Stimulated activated CD4-positive, alpha-beta T cell treated with anti-CD3 and anti-CD28 coated beads, Interleukin-12 subunit alpha, Interleukin-12 subunit beta, amount 100 ng/mL, for 48 hours (primary cell): ENCODE measurements at regions not wholly inside any gene's neighbourhood (a gene's known extent, or its start where the extent isn't known, plus 50 kb on each side); places are given as distances from the start of the nearest gene placed in this dataset.
"Not testable (repeated sequence)": the region's sequence is repeated elsewhere in the genome, so short reads cannot be mapped to it uniquely, and the experiment has no call there.

ENCODE experiments used
- DNase-seq, 3 donors: peaks; one replicate each; pipeline ENCODE4 v3.0.0-alpha.2; 2020; ENCODE audit warnings: low read depth in 2 of 3, low spot score in 1 of 3

DNA sequence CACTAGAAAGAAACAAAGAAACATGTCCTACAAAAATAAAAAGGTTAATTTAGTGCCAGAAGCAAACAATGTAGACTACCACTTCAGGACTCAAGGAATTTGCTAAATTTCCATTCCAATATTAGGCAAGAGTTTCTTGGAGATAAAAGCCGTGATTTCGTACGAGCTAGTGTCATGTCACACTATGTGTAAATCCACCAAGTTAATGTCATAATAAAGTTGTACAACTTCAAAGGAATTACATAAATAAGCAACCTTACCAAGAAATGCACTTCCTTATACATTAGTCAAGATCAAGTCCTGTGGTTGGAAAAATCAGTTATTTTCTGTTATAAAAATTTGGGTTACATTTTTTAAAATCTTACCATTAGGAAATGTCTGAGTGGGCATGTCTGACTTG is 1222.8 kb downstream of the GALC start:
- DNase-seq, result no peak

DNA sequence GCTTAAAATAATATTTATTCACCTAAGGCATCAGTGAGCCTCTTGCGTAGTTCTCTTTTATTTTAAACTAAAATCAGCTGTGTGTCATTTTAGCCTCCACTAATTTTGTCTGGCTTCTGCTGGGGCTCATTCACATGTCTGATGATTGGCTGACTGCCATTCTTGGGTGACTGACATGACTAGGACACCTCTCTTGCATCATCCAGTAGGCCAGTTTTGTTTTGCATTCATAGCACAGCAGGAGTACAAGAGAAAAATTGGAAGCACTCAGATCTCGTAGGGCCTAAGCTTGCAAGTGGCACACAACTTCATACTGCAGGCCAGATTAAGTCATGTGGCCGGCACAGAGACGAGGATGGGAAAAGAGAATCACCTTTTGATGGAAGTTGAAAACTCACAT is 1226.5 kb downstream of the GALC start:
- no peak for DNase-seq

DNA sequence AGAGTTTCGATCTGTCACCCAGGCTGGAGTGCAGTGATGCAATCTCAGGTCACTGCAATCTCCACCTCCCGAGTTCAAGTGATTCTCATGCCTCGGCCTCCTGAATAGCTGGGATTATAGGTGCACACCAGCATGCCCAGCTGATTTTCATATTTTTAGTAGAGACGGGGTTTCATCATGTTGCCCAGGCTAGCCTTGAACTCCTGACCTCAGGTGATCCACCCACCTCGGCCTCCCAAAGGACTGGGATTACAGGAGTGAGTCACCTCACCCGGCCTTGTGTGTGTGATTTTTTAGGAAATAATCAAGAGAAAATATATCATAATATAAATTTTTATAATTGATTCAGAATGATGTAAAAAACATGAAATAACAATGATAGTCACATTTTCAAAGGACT is 1231.4 kb downstream of the GALC start:
- no peak for DNase-seq

GRCh38 chr14:86756521-86757190 is 1226.7 kb downstream of the FLRT2 start:
- no peak for DNase-seq

- DNase-seq, result not testable (repeated sequence)
These were observed 1220.5 kb downstream of the FLRT2 start for GRCh38 chr14:86750488-86750887.

DNA sequence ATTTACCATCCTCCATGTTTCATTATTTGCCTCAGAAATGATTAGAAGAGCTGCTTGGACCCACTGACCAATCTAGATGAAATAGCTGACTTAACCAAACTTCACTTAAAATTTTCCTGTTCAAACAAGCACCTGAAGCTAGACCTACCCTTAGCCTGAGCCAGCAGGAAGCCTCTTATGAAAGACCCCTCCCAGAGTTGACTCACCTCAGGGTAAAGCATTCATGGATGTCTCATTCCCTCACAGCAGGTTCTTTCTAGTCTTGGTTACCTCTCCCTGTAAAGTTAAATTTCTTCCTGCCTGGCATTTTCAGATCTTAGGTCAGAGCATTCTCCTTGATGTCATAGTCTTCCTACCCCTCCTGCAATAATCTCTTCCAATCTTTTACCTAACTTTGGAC is 1209.8 kb downstream of the FLRT2 start:
- DNase-seq, result no peak

DNA sequence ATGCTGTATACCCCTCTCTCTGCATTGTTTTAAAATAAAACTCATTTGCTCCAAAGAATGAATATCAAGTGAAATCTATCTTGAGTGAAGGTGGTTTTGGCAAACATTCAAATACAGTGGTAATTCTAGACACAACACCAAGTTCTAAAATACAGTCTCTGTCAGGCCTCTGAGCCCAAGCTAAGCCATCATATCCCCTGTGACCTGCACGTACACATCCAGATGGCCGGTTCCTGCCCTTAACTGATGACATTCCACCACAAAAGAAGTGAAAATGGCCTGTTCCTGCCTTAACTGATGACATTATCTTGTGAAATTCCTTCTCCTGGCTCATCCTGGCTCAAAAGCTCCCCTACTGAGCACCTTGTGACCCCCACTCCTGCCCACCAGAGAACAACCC is 1201.5 kb downstream of the FLRT2 start:
- not testable (repeated sequence) for DNase-seq

DNA sequence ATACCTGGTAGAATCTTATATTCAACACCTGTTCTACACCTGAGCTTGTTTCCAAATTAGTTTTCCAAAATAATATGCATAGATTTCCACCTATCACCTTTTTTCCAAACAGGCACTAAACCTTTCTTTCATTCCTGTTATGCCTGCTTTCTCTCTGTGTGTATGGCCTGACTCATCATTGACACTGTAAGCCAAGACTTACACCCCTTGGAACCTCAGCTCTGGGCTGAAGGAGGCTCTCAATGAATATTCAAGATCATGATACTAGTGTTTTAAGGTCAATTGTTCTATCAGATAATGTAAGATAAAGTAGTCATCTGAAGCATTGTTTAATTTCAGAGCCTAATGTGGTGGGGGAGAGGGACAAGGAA is 1193.3 kb downstream of the FLRT2 start:
- DNase-seq, result no peak

DNA sequence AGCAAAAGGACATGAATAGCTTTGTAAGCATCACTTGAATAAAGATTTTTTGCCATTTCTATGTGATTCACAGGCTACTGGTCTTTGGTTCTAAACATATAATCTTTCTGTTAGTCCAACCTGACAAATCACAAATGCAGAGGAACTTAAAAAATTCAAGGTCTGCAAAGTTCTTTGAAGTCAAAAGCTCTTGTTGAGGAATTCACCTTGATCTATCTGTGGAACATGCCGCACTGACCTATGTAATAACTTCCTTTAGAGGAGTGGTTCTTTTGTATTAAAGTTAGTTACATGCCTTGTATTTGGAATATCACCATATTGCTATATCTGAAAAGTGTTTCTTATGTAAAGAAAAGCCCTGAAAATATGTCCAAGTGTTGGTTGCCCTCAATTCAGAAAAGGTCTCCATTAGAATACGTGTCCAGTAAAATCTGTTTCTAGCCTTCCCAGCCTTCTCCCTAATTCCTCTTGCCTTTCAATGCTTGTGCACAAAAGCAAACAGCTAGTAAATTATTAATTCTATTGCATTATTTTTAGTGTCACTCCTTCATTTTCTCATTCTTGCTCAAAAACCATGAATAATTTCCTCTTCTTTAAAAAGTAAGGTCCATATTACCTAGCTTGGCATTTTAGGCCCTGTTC is 1192.8 kb downstream of the FLRT2 start:
- no peak for DNase-seq

DNA sequence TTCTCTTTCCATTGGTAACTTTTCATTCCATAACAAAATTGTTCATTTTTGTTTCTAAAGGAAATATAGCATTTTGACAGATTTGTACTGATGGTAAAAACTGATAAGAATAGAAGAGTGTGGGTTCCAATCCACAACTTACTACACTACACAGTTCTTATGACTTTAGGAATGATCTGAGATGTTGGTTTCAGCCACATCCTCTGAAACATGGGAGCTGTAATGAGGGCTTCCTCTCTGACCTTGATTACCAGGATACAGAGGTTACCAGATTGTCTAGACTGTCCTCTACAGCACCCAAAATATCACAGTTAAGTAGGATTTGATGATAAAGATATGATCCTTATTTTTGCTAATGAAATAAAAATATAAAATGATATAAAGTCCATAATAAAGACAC is 1184.6 kb downstream of the FLRT2 start:
- no peak for DNase-seq

DNA sequence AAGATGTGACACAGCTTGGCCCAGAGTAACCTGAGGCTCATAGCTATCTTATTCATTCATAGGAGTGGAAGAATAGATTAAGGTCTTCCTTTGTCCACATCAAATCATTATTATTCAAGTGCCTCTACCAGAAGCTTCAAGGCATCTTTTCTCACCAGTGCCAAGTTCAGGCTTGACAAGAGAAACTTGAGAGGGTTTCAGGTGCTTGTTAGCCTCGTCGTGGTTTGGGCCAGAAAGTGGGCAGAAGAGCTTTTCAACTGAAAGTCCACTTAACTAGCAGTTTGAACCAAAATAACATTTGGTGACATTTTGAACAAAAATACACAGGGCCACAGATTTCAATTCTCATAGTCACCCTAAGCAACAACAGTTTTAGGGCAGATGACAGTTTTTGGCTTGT is 1184.2 kb downstream of the FLRT2 start:
- DNase-seq, result no peak

GRCh38 chr14:86712727-86713126 is 1182.8 kb downstream of the FLRT2 start:
- no peak for DNase-seq

- DNase-seq, result no peak
These were observed 1182.2 kb downstream of the FLRT2 start for GRCh38 chr14:86712176-86712575.

DNA sequence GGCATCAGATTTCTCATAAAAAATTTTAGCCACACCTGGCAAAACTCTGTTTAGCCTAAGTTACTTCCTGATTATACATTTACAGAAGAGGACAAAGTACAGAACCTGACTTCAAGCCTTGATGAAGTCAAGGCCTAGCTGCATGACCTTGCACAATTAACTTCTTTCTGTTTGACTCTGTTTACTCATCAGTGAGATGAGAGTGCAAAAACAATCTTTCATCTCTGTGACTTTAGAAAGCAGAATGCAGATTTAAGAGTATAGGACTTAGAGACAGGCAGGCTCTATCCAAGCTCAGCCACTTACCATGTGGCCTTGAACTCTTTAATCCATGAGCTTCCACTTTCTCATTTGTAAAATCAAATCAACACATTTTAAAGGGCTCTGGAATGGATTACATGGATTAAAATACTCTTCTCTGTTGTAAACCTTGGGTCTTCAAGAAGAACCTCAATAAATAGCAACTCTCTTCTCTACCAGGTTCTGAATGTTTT is 1178.9 kb downstream of the FLRT2 start:
- no peak for DNase-seq

GRCh38 chr14:86707071-86707470 is 1177.1 kb downstream of the FLRT2 start:
- DNase-seq, result no peak

DNA sequence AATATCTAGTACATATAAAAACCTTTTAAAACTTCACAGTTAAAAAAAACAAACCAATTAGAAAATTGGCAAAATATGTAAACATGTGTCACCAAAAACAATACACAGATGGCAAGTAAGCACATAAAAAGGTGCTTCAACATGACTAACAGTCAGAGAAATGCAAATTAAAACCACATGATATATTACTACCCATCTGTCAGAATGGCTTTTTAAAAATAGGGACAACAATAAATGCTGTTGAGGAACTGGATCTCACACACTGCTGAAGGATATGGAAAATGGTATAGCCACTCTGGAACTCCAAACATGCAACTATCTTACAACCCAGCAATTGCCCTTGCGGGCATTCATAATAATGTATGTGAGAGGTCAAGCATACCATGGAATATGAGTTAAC is 1153.6 kb downstream of the FLRT2 start:
- DNase-seq, result no peak

- DNase-seq, result no peak
These were observed 1145.1 kb downstream of the FLRT2 start for GRCh38 chr14:86675059-86675458.

DNA sequence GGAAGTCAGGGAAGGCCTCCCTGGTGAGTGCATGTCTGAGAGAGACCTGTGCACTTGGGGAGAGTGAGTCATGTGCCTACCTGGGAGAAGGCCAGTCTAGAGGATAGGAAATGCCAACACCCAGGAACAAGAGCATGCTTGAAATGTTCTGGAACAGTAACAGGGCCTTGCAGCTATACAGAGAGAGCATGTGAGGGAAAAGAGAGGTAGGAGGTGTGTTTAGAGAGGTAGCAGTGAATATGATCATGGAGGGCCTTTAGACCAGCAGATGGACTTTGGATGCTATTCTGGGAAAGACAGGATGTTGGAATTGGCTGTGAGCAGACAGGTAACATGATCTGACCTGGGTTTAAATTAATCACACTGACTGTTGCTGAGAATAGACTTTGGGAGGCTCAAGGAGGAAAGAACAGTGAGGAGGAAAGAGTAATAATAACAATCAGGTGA is 1143.6 kb downstream of the FLRT2 start:
- DNase-seq, result no peak

DNA sequence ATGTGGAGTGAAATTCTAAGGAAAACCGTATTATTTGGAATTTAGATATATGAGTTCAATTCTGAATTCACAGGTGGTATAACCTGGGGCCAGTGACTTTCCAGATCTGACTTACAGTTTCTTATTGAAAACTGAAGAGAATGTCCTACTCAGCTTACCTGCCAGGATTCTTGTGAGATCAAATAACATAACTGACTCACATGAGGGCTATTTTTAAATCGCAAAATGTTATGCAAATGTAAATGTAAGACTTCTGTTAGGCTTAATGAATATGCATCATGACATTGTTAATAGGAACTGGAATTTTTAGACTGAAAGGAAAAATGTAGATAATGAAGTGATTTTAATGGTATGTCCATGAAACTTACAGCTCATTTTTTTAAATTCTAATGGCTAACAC is 1142.1 kb downstream of the FLRT2 start:
- DNase-seq, result no peak

DNA sequence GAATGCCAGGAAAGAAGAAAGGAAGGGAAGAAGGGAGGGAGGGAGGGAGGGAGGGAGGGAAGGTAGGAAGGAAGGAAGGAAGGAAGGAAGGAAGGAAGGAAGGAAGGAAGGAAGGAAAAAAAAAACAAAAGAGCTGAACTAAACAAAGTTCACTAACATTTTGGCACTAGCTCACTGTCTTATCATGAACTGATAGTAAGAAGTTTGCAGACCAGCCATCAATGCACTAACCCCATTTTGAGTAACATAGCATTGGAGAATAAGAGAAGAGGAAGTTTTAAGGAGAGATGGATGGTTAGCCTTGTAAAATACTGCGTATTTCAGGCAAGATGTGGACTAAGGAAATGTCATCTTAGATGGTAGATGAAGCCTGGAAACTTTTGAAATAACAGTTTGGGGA is 1136.0 kb downstream of the FLRT2 start:
- DNase-seq, result no peak

- DNase-seq, result no peak
These were observed 1132.4 kb downstream of the FLRT2 start for GRCh38 chr14:86662334-86662733.

GRCh38 chr14:86654558-86655184 is 1124.7 kb downstream of the FLRT2 start:
- peak in 2 of 3 donors; percentile 12 to 32 for DNase-seq
